ENCODE measurements at regions not wholly inside any gene's neighbourhood (a gene's known extent, or its start where the extent isn't known, plus 50 kb on each side); places are given as distances from the start of the nearest gene placed in this dataset.
"Not testable (repeated sequence)": the region's sequence is repeated elsewhere in the genome, so short reads cannot be mapped to it uniquely, and the experiment has no call there.

GRCh38 chr3:74003734-74004133, 379.0 kb upstream of the PDZRN3 start:
- H3K4me3 ChIP-seq (ENCODE audit: extremely low read depth, insufficient read depth, low read length, poor library complexity, severe bottlenecking) = no peak overlapping the region
- no peaks in the 10 kb centered on the region for H3K4me1 ChIP-seq (ENCODE audit: control insufficient read depth, insufficient read depth, low read length, poor library complexity, severe bottlenecking)
- no peaks in the 10 kb centered on the region for H3K36me3 ChIP-seq (ENCODE audit: control insufficient read depth, insufficient read depth, low read length)
- H3K27ac ChIP-seq (ENCODE audit: low read depth, low read length, severe bottlenecking) = no peak overlapping the region
- H3K9me3 ChIP-seq (ENCODE audit: control insufficient read depth, low read length) = no peaks in the 10 kb centered on the region
- 90 to 93% methylated on average over 3 of the region's 5 CpGs for WGBS, 2 experiments (ENCODE audit: insufficient coverage in 2 of 2)

GRCh38 chr3:74001436-74001835, 376.7 kb upstream of the PDZRN3 start:
- no peaks in the 10 kb centered on the region for H3K4me1 ChIP-seq (ENCODE audit: control insufficient read depth, insufficient read depth, low read length, poor library complexity, severe bottlenecking)
- H3K9me3 ChIP-seq (ENCODE audit: control insufficient read depth, low read length) = no peaks in the 10 kb centered on the region
- no peaks in the 10 kb centered on the region for H3K36me3 ChIP-seq (ENCODE audit: control insufficient read depth, insufficient read depth, low read length)
- no peak overlapping the region for H3K27ac ChIP-seq (ENCODE audit: low read depth, low read length, severe bottlenecking)
- 92% methylated on average over 1 of the region's 2 CpGs; no CpG with 5 or more reads in 1 of the 2 experiments for WGBS, 2 experiments (ENCODE audit: insufficient coverage in 2 of 2)
- no peak overlapping the region for H3K4me3 ChIP-seq (ENCODE audit: extremely low read depth, insufficient read depth, low read length, poor library complexity, severe bottlenecking)

GRCh38 chr3:74000725-74001124, 376.0 kb upstream of the PDZRN3 start:
- no peaks in the 10 kb centered on the region for H3K4me1 ChIP-seq (ENCODE audit: control insufficient read depth, insufficient read depth, low read length, poor library complexity, severe bottlenecking)
- H3K36me3 ChIP-seq (ENCODE audit: control insufficient read depth, insufficient read depth, low read length) = no peaks in the 10 kb centered on the region
- no peak overlapping the region for H3K27ac ChIP-seq (ENCODE audit: low read depth, low read length, severe bottlenecking)
- no peaks in the 10 kb centered on the region for H3K9me3 ChIP-seq (ENCODE audit: control insufficient read depth, low read length)
- WGBS, 2 experiments (ENCODE audit: insufficient coverage in 2 of 2) = no CpG with 5 or more reads among the region's 1 CpG
- no peak overlapping the region for H3K4me3 ChIP-seq (ENCODE audit: extremely low read depth, insufficient read depth, low read length, poor library complexity, severe bottlenecking)

- H3K27ac ChIP-seq (ENCODE audit: low read depth, low read length, severe bottlenecking) = no peak overlapping the region
- no peaks in the 10 kb centered on the region for H3K9me3 ChIP-seq (ENCODE audit: control insufficient read depth, low read length)
- 100% methylated on average over 1 of the region's 1 CpG for WGBS, 2 experiments (ENCODE audit: insufficient coverage in 2 of 2)
- no peak overlapping the region for H3K4me3 ChIP-seq (ENCODE audit: extremely low read depth, insufficient read depth, low read length, poor library complexity, severe bottlenecking)
- no peaks in the 10 kb centered on the region for H3K4me1 ChIP-seq (ENCODE audit: control insufficient read depth, insufficient read depth, low read length, poor library complexity, severe bottlenecking)
- H3K36me3 ChIP-seq (ENCODE audit: control insufficient read depth, insufficient read depth, low read length) = no peaks in the 10 kb centered on the region
Observed at GRCh38 chr3:73999501-73999900, 374.8 kb upstream of the PDZRN3 start.

GRCh38 chr3:73990691-73991090, 365.9 kb upstream of the PDZRN3 start:
- not testable (repeated sequence) for H3K36me3 ChIP-seq (ENCODE audit: control insufficient read depth, insufficient read depth, low read length); H3K4me3 ChIP-seq (ENCODE audit: extremely low read depth, insufficient read depth, low read length, poor library complexity, severe bottlenecking); H3K4me1 ChIP-seq (ENCODE audit: control insufficient read depth, insufficient read depth, low read length, poor library complexity, severe bottlenecking); H3K27ac ChIP-seq (ENCODE audit: low read depth, low read length, severe bottlenecking); H3K9me3 ChIP-seq (ENCODE audit: control insufficient read depth, low read length)
- WGBS, 2 experiments (ENCODE audit: insufficient coverage in 2 of 2) = 93 to 97% methylated on average over 13 to 14 of the region's 19 CpGs

- Histone ChIP-seq H3K4me3 (ENCODE audit: extremely low read depth, insufficient read depth, low read length, poor library complexity, severe bottlenecking) (no peak overlapping the region), H3K36me3 (ENCODE audit: control insufficient read depth, insufficient read depth, low read length) (no peaks in the 10 kb centered on the region), H3K27ac (ENCODE audit: low read depth, low read length, severe bottlenecking) (no peak overlapping the region), H3K9me3 (ENCODE audit: control insufficient read depth, low read length) (no peaks in the 10 kb centered on the region), H3K4me1 (ENCODE audit: control insufficient read depth, insufficient read depth, low read length, poor library complexity, severe bottlenecking) (no peaks in the 10 kb centered on the region)
- 71 to 75% methylated on average over 3 to 4 of the region's 4 CpGs for WGBS, 2 experiments (ENCODE audit: insufficient coverage in 2 of 2)
Observed at GRCh38 chr3:73966733-73967132, 342.0 kb upstream of the PDZRN3 start.

- Histone ChIP-seq H3K36me3 (ENCODE audit: control insufficient read depth, insufficient read depth, low read length) (no peaks in the 10 kb centered on the region), H3K27ac (ENCODE audit: low read depth, low read length, severe bottlenecking) (no peak overlapping the region), H3K4me1 (ENCODE audit: control insufficient read depth, insufficient read depth, low read length, poor library complexity, severe bottlenecking) (no peaks in the 10 kb centered on the region), H3K4me3 (ENCODE audit: extremely low read depth, insufficient read depth, low read length, poor library complexity, severe bottlenecking) (no peak overlapping the region), H3K9me3 (ENCODE audit: control insufficient read depth, low read length) (no peaks in the 10 kb centered on the region)
- WGBS, 2 experiments (ENCODE audit: insufficient coverage in 2 of 2) = no CpG with 5 or more reads among the region's 1 CpG
Observed at GRCh38 chr3:73964818-73965217, 340.1 kb upstream of the PDZRN3 start.

GRCh38 chr3:73955494-73956070, 330.8 kb upstream of the PDZRN3 start:
- no peaks in the 10 kb centered on the region for H3K4me1 ChIP-seq (ENCODE audit: control insufficient read depth, insufficient read depth, low read length, poor library complexity, severe bottlenecking)
- H3K27ac ChIP-seq (ENCODE audit: low read depth, low read length, severe bottlenecking) = no peak overlapping the region
- H3K36me3 ChIP-seq (ENCODE audit: control insufficient read depth, insufficient read depth, low read length) = no peaks in the 10 kb centered on the region
- H3K4me3 ChIP-seq (ENCODE audit: extremely low read depth, insufficient read depth, low read length, poor library complexity, severe bottlenecking) = no peak overlapping the region
- H3K9me3 ChIP-seq (ENCODE audit: control insufficient read depth, low read length) = no peaks in the 10 kb centered on the region
- no CpG with 5 or more reads among the region's 2 CpGs for WGBS, 2 experiments (ENCODE audit: insufficient coverage in 2 of 2)

- WGBS, 2 experiments (ENCODE audit: insufficient coverage in 2 of 2) = 67 to 100% methylated on average over 1 of the region's 1 CpG
- Histone ChIP-seq H3K4me1 (ENCODE audit: control insufficient read depth, insufficient read depth, low read length, poor library complexity, severe bottlenecking) (no peaks in the 10 kb centered on the region), H3K4me3 (ENCODE audit: extremely low read depth, insufficient read depth, low read length, poor library complexity, severe bottlenecking) (no peak overlapping the region), H3K27ac (ENCODE audit: low read depth, low read length, severe bottlenecking) (no peak overlapping the region), H3K36me3 (ENCODE audit: control insufficient read depth, insufficient read depth, low read length) (no peaks in the 10 kb centered on the region), H3K9me3 (ENCODE audit: control insufficient read depth, low read length) (no peaks in the 10 kb centered on the region)
Observed at GRCh38 chr3:73954506-73954905, 329.8 kb upstream of the PDZRN3 start.

- Histone ChIP-seq H3K4me3 (ENCODE audit: extremely low read depth, insufficient read depth, low read length, poor library complexity, severe bottlenecking) (no peak overlapping the region), H3K36me3 (ENCODE audit: control insufficient read depth, insufficient read depth, low read length) (no peaks in the 10 kb centered on the region), H3K4me1 (ENCODE audit: control insufficient read depth, insufficient read depth, low read length, poor library complexity, severe bottlenecking) (no peaks in the 10 kb centered on the region), H3K9me3 (ENCODE audit: control insufficient read depth, low read length) (no peaks in the 10 kb centered on the region), H3K27ac (ENCODE audit: low read depth, low read length, severe bottlenecking) (no peak overlapping the region)
- no CpG with 5 or more reads among the region's 1 CpG for whole genome bisulfite sequencing, 2 experiments (ENCODE audit: insufficient coverage in 2 of 2)
Observed at GRCh38 chr3:73952781-73953180, 328.0 kb upstream of the PDZRN3 start.

GRCh38 chr3:73950865-73951558, 326.3 kb upstream of the PDZRN3 start:
- Histone ChIP-seq H3K27ac (ENCODE audit: low read depth, low read length, severe bottlenecking) (no peak overlapping the region), H3K4me3 (ENCODE audit: extremely low read depth, insufficient read depth, low read length, poor library complexity, severe bottlenecking) (no peak overlapping the region), H3K36me3 (ENCODE audit: control insufficient read depth, insufficient read depth, low read length) (no peaks in the 10 kb centered on the region), H3K9me3 (ENCODE audit: control insufficient read depth, low read length) (no peaks in the 10 kb centered on the region), H3K4me1 (ENCODE audit: control insufficient read depth, insufficient read depth, low read length, poor library complexity, severe bottlenecking) (no peaks in the 10 kb centered on the region)
- WGBS, 2 experiments (ENCODE audit: insufficient coverage in 2 of 2) = 84 to 86% methylated on average over 1 to 4 of the region's 4 CpGs
